OCI-LY3 (cell line): ENCODE measurements at regions not wholly inside any gene's neighbourhood (a gene's known extent, or its start where the extent isn't known, plus 50 kb on each side); places are given as distances from the start of the nearest gene placed in this dataset.

ENCODE experiments used
- CTCF ChIP-seq: fragments of 200-600, 300-600 bp; sonication (generic); IDR thresholded peaks from 2 replicates; pipeline ENCODE4 v1.5.1; 2014; ENCODE audit warnings: antibody characterized with exemption, low read length, low read depth
- EZH2phosphoT487 ChIP-seq: fragments of 200-600 bp; shearing (Covaris generic); IDR thresholded peaks from 2 replicates; pipeline ENCODE4 v1.6.1; 2018; ENCODE audit warnings: antibody characterized with exemption, mixed run types, low read depth

- TF ChIP-seq CTCF, result no peak
- TF ChIP-seq EZH2phosphoT487, result no peak
Observed at GRCh38 chr18:45121146-45121545, 440.5 kb downstream of the SETBP1 start.
